ENCODE measurements at regions not wholly inside any gene's neighbourhood (a gene's known extent, or its start where the extent isn't known, plus 50 kb on each side); places are given as distances from the start of the nearest gene placed in this dataset.

GRCh38 chr1:229952670-229953520 lies 114.1 kb upstream of the GALNT2 start:
- H3K36me3 ChIP-seq (ENCODE audit: insufficient read depth in 1 of 2, low read depth in 1 of 2) = no peaks in the 10 kb centered on the region
- intact Hi-C loops (cut with DNase I) = no loop called here
- ATAC-seq (peak in 2 of 4 donors; percentile 69 to 70), DNase-seq (no peak)
- TF ChIP-seq CTCF (IDR thresholded peaks at IDR 0.05) = no peak
- H3K4me3 ChIP-seq = no peak overlapping the region
- no peak overlapping the region for H3K27ac ChIP-seq
- no peaks in the 10 kb centered on the region for H3K27me3 ChIP-seq (ENCODE audit: insufficient read depth in 3 of 3, low read length in 2 of 3)
- 83 to 87% (median 86%) methylated on average over 4 of the region's 4 CpGs for WGBS, 3 donors
- no peaks in the 10 kb centered on the region for H3K4me1 ChIP-seq
- H3K9me3 ChIP-seq = no peaks in the 10 kb centered on the region

GRCh38 chr1:229953736-229954326 lies 113.2 kb upstream of the GALNT2 start:
- no peaks in the 10 kb centered on the region for H3K4me1 ChIP-seq
- no peak overlapping the region for H3K4me3 ChIP-seq
- H3K36me3 ChIP-seq (ENCODE audit: insufficient read depth in 1 of 2, low read depth in 1 of 2) = no peaks in the 10 kb centered on the region
- no peak overlapping the region for H3K27ac ChIP-seq
- no peaks in the 10 kb centered on the region for H3K27me3 ChIP-seq (ENCODE audit: insufficient read depth in 3 of 3, low read length in 2 of 3)
- no peak for ATAC-seq
- TF ChIP-seq CTCF (IDR thresholded peaks at IDR 0.05) = no peak
- DNase-seq = no peak
- intact Hi-C loops (cut with DNase I) = no loop called here
- no peaks in the 10 kb centered on the region for H3K9me3 ChIP-seq
- 91 to 95% (median 93%) methylated on average over 1 of the region's 1 CpG for WGBS, 3 donors

- ATAC-seq (no peak), DNase-seq (no peak)
- Histone ChIP-seq H3K27ac (no peak overlapping the region), H3K4me1 (no peaks in the 10 kb centered on the region), H3K27me3 (ENCODE audit: insufficient read depth in 3 of 3, low read length in 2 of 3) (no peaks in the 10 kb centered on the region), H3K4me3 (no peak overlapping the region), H3K36me3 (ENCODE audit: insufficient read depth in 1 of 2, low read depth in 1 of 2) (no peaks in the 10 kb centered on the region), H3K9me3 (no peaks in the 10 kb centered on the region)
- intact Hi-C loops (cut with DNase I) = no loop called here
- WGBS, 3 donors = 93 to 99% (median 93%) methylated on average over 2 of the region's 2 CpGs
- TF ChIP-seq CTCF (IDR thresholded peaks at IDR 0.05) = no peak
These were observed 102.8 kb upstream of the GALNT2 start for GRCh38 chr1:229964281-229964680.

- Histone ChIP-seq H3K27me3 (ENCODE audit: insufficient read depth in 3 of 3, low read length in 2 of 3) (no peaks in the 10 kb centered on the region), H3K27ac (no peak overlapping the region), H3K36me3 (ENCODE audit: insufficient read depth in 1 of 2, low read depth in 1 of 2) (no peaks in the 10 kb centered on the region), H3K4me1 (no peaks in the 10 kb centered on the region), H3K9me3 (no peaks in the 10 kb centered on the region), H3K4me3 (no peak overlapping the region)
- whole genome bisulfite sequencing, 3 donors = 75 to 83% (median 78%) methylated on average over 8 of the region's 8 CpGs
- ATAC-seq (no peak), DNase-seq (no peak)
- intact Hi-C loops (cut with DNase I) = no loop called here
- TF ChIP-seq CTCF (IDR thresholded peaks at IDR 0.05) = no peak
These were observed 96.3 kb upstream of the GALNT2 start for GRCh38 chr1:229970714-229971113.
